ENCODE measurements at regions not wholly inside any gene's neighbourhood (a gene's known extent, or its start where the extent isn't known, plus 50 kb on each side); places are given as distances from the start of the nearest gene placed in this dataset.
A peak's percentile ranks its signal among the peaks of the same experiment; 100 is the strongest.

- DNase-seq, result peak; percentile 7
These were observed 67.6 kb upstream of the TBCA start for GRCh38 chr5:77843570-77844372.

- peak; percentile 23 for DNase-seq
These were observed 66.1 kb upstream of the TBCA start for GRCh38 chr5:77842243-77842642.

GRCh38 chr5:77841616-77842015, 65.5 kb upstream of the TBCA start:
- no peak for DNase-seq

GRCh38 chr5:77840930-77841329, 64.8 kb upstream of the TBCA start:
- DNase-seq, result no peak

- no peak for DNase-seq
These were observed 63.6 kb upstream of the TBCA start for GRCh38 chr5:77839691-77840090.

GRCh38 chr5:77832938-77833337, 56.8 kb upstream of the TBCA start:
- no peak for DNase-seq

GRCh38 chr5:77832166-77832770, 56.1 kb upstream of the TBCA start:
- no peak for DNase-seq

GRCh38 chr5:77828445-77828844, 52.3 kb upstream of the TBCA start:
- no peak for DNase-seq

Data from fibroblast of skin of scalp (primary cell).